Gastrocnemius medialis (tissue), 4 donors: ENCODE measurements at regions not wholly inside any gene's neighbourhood (a gene's known extent, or its start where the extent isn't known, plus 50 kb on each side); places are given as distances from the start of the nearest gene placed in this dataset.

Experiments
- CTCF ChIP-seq, 5 experiments: fragments of 450-650 bp in 3 of 5; fragments of 200-600 bp in 2 of 5; sonication (generic) in 2 of 5; IDR thresholded peaks in 4 of 5; conservative IDR thresholded peaks in 1 of 5; 1 replicate in 4 of 5; 2 replicates in 1 of 5; pipeline ENCODE4 v1.5.1; 2016 to 2019; ENCODE audit warnings: antibody characterized with exemption in 5 of 5, mild to moderate bottlenecking in 3 of 5, moderate library complexity in 3 of 5
- POLR2A ChIP-seq, 2 donors: fragments of 450-650 bp; IDR thresholded peaks; one replicate each; pipeline ENCODE4 v1.6.1; 2017; ENCODE audit warnings: antibody characterized with exemption in 2 of 2, mild to moderate bottlenecking in 2 of 2, moderate library complexity in 2 of 2

DNA sequence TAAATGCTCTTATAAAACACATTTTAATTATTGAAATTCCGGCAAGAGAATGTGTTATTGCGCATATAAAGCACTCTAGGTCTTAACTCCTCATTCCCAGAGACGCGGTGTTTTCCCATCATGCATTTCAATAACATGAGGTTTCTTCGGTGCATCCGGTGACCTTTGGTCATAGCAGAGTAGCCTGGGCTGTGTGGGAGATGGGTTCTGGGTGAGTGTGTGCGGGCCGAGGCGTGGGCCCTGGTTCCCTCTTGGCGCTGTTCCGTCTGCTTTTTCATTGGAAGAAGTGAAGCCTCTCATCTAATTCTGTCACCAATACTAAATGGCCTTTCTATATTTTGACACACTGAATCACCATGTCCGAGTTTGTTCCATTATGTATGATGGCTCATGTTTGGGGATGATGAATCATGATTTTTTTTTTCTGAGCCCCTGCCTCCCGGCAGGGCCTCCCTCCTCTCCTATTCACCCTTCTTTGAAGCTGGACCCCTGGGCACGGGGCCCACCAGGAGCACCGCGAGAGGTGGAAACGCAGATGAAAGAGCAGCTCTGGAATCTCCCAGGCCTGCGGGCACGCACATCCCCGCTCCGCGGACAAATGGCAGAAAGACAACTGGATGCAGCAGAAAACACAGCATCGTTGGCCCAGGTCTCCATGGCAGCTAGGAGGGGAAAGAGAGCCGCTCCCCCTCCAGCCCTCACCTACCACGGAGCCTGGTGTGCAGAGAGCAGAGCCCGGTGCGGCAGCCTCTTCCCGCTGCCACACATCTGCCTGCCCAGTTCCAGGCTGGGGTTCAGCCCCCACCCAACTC, 85.8 kb upstream of the HPCAL1 start:
- TF ChIP-seq POLR2A (IDR thresholded peaks at IDR 0.05), result no peak
- TF ChIP-seq CTCF (IDR thresholded peaks at IDR 0.05 in 4 of 5, conservative IDR thresholded peaks at IDR 0.05 in 1 of 5), result no peak
